ENCODE measurements at regions not wholly inside any gene's neighbourhood (a gene's known extent, or its start where the extent isn't known, plus 50 kb on each side); places are given as distances from the start of the nearest gene placed in this dataset.

GRCh38 chr18:51941999-51942398 is 398.0 kb upstream of the DCC start:
- FAIRE-seq: no peak
- no peak for DNase-seq (ENCODE audit: insufficient read length, low spot score)
- TF ChIP-seq CTCF (IDR thresholded peaks at IDR 0.05; ENCODE audit: insufficient read depth, missing control alignments): no peak

GRCh38 chr18:51943281-51943680 is 396.7 kb upstream of the DCC start:
- no peak for DNase-seq (ENCODE audit: insufficient read length, low spot score)
- no peak for FAIRE-seq
- TF ChIP-seq CTCF (IDR thresholded peaks at IDR 0.05; ENCODE audit: insufficient read depth, missing control alignments): no peak

GRCh38 chr18:51946946-51947345 is 393.1 kb upstream of the DCC start:
- TF ChIP-seq CTCF (IDR thresholded peaks at IDR 0.05; ENCODE audit: insufficient read depth, missing control alignments): no peak
- DNase-seq (ENCODE audit: insufficient read length, low spot score): no peak
- FAIRE-seq: no peak

- DNase-seq (ENCODE audit: insufficient read length, low spot score) (no peak), FAIRE-seq (no peak)
- TF ChIP-seq CTCF (IDR thresholded peaks at IDR 0.05; ENCODE audit: insufficient read depth, missing control alignments): no peak
These were observed 387.2 kb upstream of the DCC start for GRCh38 chr18:51952844-51953243.

- FAIRE-seq (no peak), DNase-seq (ENCODE audit: insufficient read length, low spot score) (no peak)
- no peak for TF ChIP-seq CTCF (IDR thresholded peaks at IDR 0.05; ENCODE audit: insufficient read depth, missing control alignments)
These were observed 386.5 kb upstream of the DCC start for GRCh38 chr18:51953521-51953920.

- TF ChIP-seq CTCF (IDR thresholded peaks at IDR 0.05; ENCODE audit: insufficient read depth, missing control alignments): no peak
- no peak for FAIRE-seq
- no peak for DNase-seq (ENCODE audit: insufficient read length, low spot score)
These were observed 384.9 kb upstream of the DCC start for GRCh38 chr18:51955136-51955535.

- DNase-seq (ENCODE audit: insufficient read length, low spot score) (no peak), FAIRE-seq (no peak)
- no peak for TF ChIP-seq CTCF (IDR thresholded peaks at IDR 0.05; ENCODE audit: insufficient read depth, missing control alignments)
These were observed 383.0 kb upstream of the DCC start for GRCh38 chr18:51957001-51957400.

Measured in D721Med (cell line).